Activated CD8-positive, alpha-beta memory T cell treated with anti-CD3 and anti-CD28 coated beads for 1 hour (primary cell): ENCODE measurements at regions not wholly inside any gene's neighbourhood (a gene's known extent, or its start where the extent isn't known, plus 50 kb on each side); places are given as distances from the start of the nearest gene placed in this dataset.
"Not testable (repeated sequence)": the region's sequence is repeated elsewhere in the genome, so short reads cannot be mapped to it uniquely, and the experiment has no call there.

Source experiments
- DNase-seq, 2 donors: peaks; one replicate each; pipeline ENCODE4 v3.0.0-alpha.2; 2020; ENCODE audit warnings: low read depth in 1 of 2; ENCODE audit errors: extremely low read depth in 1 of 2

DNA sequence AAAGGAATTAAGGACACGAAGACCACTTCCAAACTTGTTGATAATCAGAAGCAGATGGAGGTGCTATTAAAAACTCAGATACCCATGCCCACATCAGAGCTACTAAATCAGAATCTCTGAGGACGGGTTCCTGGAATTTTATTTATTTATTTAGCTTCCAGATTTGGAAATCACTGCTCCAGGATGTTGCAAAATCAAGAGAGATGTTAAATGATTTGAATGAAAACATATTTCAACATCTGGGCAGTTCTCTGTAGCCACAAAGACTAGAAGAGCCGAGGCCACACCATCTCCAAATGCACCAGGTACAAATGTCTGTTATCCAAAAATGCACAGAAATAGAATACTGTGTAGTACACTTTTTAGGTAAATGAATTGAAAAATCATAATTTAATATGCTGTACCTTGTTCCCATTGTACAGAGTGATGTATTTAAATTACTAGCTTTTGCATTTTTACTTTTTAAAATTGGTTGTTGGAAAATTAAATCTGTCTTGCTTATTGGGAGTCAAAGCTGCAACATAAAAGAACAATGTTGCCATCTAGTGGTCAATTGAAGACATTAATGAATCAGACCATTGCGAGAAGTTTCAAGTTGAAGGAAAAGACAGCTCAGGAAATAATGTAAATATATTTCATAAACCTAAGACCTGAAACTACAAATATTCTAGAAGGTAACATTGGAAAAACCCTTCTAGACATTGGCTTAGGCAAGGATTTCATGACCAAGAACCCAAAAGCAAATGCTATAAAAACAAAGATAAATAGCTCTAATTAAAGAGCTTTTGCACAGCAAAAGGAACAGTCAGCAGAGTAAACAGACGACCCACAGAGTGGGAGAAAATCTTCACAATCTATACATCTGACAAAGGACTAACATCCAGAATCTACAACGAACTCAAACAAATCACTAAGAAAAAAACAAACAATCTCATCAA lies 151.3 kb upstream of the TTC29 start:
- no peak for DNase-seq

DNA sequence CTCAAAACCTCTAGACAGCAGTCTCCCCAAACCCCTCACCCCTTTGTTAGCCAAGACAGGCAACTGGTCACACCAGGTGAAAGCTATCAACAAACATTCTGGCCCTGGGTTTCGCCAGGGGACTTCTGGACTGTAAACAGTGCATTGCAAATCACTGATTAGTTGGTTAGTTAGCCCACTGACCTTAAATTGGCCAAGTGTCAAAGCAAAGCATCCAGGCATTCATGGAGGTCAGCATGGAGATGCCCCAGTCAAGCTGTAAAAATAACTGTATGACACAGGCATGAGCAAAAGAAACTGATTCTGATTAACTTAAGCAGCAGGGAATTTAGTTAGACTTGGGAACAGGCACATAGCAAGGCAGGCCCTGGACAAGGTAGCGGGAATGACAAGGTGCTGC lies 156.0 kb upstream of the TTC29 start:
- DNase-seq: no peak

DNA sequence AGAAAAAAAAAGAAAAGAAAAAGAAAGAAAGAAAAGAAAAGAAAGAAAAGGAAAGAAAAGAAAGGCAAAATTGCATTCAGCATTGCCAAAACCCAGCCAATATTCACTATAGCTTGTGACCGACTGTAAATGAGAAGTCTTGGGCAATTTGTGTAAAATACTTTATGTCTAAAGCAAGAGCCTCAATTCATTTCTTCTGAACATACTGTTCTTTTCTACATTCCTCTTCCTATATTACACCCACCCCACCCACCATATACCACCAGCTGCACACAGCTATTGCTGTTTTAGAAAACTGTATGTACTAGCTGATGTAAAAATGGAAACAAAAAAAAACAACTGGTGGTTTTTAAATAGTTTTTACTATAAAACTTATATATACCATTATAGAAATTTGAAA lies 156.9 kb upstream of the TTC29 start:
- DNase-seq: no peak

DNA sequence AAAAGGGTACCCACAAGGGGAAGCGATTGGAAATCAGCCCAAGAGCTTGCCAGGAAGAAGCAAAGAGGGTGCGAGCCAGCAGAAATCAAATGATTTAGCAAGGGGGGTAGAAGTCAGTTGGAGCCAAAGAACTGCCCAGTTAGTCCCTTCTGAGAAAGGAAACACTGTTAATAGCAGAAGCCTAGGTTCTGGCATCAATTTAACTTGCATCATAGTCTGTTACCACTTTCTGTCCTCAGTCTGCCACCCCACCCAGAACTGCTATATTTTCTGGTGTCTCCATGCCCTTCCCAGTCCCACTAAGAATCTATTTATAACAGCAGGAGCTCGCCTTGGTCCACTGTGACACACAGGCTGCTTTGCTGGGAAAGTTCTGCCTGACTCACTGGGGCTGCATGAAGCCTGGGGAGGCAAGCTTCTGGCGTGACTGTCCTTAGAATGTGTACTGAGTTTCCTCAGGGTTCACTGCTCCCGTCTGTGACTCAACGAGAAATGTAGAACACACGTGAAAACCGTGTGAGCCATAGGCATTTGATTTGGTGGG lies 157.8 kb upstream of the TTC29 start:
- DNase-seq: no peak

DNA sequence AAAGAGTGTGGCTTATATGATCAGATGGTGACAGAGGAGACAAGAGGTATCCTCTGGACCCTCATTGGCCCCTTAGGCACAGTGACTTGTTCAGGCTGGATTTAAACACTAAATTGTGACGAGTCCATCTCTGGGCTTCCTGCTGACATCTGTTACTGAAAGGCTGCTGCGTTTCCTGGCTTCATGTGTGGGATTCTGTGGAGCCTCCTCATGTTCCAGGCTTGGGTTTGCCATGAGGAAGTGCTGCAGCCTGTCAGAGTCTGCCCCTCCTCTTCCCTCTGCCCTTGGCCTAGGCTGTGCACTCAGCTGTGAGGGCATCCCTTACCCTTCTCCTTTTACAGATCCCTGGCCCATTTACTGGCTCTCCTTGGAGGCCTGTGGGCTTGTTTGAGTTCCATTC lies 159.1 kb upstream of the TTC29 start:
- no peak for DNase-seq

DNA sequence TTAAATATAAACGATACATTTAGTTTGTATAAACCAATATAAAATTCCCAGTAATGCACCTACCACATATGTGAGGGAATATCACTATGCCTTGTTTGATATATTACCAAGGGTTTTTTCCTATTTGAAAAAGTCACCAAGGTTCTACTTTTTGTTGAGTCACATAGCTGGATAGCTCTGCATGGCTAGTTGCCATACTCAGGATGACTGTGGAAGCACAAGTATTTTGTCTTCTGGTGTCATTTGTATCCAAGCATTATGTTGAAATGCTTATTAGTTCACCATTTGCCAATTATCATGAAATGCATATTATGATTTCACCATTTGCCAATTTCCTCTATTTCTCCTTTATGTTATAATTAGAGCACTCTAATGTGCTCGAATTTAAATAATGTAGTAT lies 162.7 kb upstream of the TTC29 start:
- no peak for DNase-seq

DNA sequence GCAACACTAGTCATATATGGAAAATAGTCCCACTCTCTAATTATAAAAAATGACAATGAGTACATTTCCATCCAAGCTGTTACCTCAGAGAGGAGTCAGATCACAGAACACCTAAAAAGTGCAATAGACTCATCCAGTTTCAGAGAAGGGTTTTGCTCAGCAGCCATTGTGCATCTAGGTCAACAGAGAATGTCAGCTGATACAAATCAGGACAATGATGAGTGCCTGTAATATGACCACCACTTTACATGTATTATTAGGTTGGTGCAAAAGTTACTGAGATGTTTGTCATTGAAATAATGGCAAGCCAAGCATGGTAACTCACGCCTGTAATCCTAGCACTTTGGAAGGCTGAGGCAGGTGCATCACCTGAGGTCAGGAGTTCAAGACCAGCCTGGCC lies 164.1 kb upstream of the TTC29 start:
- DNase-seq: no peak

DNA sequence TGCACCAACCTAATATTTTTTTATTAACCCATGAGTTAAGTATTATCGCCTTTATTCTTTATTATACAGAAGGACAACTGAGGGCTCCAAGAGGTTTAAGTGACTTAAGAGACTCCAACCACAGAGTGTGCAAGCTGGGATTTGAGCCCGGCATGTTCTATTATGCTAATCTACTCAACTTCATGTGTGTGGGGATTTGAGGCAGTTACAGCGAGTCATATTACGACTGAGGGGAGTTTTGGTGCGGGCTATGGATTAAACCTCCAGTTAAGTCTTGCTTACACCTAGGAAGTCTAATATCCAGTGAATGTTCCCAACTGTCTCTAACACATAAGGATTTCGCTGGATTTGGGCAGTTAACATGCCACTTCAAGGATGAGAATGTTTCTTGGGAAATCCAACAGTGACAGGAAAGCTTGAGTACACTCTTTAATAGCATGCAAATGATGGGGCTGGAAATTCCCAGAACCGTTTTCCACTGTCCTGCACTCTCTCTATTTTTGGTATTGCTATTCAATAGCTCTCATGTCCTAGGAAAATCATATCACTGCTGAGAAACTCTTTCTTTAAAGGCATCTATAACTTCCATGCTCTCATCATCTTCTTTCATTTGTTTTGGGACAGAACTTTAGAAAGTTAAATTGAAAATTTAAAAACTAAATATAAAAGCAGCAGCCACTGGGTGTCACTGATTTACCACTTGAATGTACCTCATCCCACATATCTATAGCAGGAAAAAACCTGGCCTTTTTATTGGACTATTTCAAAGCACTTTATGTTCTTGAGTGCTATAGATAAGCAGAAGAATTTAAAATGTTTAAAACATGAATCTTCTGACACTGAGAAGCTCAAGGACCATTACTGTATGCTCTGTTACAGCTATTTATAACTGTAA lies 165.1 kb upstream of the TTC29 start:
- DNase-seq: no peak

DNA sequence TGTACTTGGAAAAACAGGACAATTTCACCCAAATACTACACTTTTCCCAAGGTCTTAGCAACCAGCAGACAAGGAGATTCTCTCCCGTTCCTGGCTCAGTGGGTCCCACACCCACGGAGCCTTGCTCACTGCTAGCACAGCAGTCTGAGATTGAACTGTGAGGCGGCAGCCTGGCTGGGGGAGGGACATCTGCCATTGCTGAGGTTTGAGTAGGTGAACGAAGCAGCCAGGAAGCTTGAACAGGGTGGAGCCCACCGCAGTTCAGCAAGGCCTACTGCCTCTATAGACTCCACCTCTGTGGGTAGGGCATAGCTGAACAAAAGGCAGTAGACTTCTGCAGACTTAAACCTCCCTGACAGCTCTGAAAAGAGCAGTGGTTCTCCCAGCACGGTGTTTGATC lies 166.5 kb upstream of the TTC29 start:
- DNase-seq: not testable (repeated sequence)

DNA sequence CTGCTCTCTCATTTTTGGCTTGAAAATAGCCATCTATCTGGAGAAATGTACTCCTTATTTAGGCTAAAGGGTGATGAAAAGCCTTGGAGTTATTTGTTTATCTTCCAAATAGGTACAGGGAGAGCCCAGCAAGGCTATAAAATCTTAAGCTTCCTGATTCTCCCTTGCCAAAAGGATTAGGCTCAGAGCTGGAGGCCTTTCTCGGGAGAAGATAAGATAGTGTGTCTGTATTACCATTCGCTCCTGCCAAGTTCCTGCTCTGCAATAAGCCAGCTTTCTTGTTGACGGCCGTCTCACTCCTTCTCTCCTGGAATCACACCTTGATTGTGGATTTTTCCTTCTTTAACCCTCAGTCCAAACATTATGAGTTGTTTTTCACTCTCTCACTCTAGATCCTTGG lies 171.8 kb upstream of the TTC29 start:
- no peak for DNase-seq

DNA sequence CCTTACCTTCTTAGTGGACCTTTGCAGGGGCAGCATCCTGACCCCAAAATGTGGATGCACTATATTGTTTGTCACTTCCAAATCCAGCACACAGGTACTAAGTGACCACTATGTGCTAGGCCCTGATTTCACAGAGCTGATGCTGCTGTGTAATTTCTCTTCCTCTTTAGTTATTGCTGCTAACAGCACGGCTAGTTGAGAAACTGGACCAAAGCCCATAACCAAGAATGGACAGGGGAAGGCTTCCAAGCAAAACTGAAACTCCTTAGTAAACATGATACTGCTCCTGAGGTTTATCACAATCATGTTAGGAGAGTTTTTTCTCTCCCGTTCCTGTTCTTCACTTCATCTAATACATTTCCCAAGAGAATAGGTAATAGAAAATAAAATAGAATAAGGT lies 172.9 kb upstream of the TTC29 start:
- DNase-seq: no peak

DNA sequence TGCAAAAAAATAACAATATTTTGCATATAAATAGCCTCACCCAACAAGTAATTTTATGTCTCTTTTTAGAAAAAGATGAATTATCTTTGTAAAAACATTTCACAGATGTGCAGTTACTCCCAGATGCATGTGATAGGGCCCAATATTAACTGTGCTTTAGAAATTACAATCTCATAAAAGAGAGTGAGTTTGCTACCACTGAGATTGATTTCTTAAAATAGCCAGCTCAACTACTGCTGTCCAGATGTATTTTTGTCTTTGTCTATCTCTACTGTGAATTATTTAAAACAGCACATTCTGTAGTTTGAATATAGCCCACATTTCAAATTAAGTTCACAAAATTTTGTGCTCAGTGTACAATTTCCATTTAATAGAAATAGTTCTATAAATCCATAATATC lies 177.0 kb upstream of the TTC29 start:
- no peak for DNase-seq

DNA sequence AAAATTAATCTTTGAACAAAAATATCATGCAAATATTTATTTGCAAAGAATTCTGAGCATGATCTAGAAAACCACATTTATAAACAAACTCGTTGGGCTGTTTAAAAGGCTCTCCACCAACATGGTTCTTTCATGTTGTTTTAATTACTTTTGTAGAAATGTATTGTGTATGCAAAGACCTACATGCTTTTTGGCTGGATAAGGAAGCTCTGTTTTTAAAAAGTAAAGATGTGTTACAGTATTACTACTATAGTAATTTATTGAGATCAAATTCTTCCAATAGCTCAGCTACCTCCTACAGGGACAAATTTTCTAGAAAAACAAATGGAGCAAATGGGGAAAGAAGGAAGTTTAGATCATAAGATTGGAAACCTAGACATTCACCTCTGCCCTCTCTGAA lies 177.5 kb upstream of the TTC29 start:
- DNase-seq: no peak

DNA sequence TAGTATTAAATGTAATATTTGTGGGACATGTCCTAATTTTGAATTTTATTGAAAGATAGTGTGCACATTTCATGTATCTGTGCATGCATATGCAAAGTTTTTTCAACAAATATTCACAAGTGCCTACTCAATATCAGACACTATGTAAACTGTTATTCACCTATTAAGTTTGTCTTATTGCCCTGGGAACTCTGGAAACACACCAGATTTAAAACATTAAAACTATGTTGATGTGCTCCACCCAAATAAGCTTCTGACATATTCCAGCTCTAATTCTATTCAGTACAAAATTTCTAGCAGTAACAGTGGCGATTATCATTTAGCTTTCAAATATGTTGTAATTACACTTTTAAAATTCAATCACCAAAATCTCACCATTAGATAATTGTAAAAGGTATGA lies 183.1 kb upstream of the TTC29 start:
- no peak for DNase-seq

DNA sequence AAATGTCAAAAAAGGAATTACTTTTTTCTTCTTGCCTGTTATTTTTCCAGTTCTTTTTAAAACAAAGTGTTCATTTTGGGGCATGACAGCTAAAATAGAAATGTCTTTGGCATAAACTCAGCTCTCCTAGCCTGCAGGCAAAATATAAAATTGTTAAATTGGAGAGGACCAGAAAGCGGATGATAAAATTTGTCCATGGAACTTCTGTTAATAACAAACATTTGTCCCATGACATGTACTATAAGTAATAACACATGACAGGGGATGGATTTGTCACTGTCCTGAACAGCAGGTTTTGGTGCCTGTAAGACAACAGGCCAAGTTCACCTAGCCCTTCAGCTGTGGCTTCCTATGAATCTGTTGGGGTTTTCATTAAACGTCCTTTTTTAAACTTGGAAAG lies 184.0 kb upstream of the TTC29 start:
- DNase-seq: no peak

DNA sequence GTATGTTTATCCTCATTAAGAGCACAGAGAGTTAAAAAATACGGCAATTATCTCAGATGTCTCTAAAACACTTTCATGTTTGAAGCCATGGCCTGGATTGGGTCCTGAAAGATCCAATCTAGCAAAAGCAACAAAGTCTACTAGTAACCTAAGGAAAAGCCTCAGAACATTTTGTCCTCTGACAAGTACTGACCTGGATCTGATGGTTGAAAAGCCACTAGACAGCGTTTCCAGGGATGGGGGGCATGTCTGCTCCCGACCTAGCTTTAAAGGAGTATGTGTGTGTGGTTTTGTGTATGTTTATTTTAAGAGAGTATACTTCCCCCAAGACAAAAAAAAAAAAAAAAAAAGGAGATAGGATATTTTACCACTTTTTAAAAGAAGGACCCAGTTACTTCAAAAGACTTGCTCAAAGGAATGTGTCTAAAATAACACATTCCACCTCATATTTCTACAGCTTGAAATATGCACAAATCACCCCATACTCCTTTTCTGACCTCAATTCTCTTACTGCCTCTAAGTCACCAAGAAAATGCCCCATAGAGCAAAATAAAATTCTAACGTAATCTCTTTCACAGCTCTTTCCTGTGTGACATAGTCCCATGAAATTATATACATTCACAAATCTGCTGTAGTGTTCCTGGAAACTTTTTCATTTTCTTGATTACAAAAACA lies 189.0 kb upstream of the TTC29 start:
- DNase-seq: no peak

DNA sequence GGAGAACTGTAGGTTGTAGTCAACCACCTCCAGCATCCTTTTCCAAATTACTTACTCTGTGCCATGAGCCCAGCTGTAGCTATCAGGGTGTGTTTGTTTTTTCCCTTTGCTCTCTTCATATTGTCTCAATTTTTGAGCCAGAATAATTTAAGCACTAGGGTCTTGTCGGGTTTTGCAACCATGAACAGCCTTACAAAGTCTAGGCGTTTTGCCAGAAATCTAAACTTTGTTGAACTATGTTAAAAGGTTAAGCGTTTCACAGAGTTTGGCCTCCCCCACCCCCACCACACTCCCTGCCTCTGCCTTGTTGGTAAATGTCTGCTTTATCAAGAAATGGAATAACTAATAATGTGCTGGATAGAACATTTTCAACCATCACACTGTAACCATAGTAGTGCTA lies 190.6 kb upstream of the TTC29 start:
- no peak for DNase-seq

DNA sequence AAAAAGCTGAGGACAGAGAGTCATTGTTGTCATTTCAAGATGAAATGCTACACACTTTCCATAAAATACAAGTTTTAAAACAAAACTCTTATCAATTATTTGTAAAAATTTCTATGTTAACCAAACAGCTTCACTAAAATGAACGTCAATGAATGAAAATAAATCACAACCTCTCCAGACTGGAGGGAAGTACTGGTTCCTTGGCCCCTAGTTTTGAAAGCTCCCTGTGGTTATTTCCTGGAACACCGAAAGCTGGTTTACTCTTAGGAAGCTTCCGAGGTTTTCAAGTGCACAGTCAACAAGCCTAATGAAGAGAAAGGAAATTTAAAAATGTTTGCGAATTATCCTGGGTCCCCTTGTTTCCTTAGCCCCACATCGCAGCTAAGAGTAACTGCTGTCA lies 191.1 kb upstream of the TTC29 start:
- no peak for DNase-seq

DNA sequence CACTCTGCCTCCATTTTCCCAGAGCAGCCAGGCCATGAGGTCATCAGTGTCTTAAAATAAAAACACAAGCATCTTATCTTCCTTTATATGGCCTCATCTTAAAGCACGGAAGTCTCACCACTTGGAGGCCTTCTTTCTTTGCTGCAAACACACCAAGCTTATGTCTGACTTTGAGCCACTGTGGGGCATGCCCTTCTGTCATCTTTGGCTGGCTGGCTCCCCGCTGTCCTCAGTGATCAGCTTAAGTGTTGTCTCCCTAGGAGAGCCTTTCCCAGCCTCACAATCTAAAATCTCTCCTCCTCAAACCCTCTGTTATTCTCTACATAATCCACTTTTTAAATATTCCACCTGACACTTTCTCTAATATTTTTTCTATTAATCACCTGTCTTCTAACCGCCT lies 191.6 kb upstream of the TTC29 start:
- no peak for DNase-seq

DNA sequence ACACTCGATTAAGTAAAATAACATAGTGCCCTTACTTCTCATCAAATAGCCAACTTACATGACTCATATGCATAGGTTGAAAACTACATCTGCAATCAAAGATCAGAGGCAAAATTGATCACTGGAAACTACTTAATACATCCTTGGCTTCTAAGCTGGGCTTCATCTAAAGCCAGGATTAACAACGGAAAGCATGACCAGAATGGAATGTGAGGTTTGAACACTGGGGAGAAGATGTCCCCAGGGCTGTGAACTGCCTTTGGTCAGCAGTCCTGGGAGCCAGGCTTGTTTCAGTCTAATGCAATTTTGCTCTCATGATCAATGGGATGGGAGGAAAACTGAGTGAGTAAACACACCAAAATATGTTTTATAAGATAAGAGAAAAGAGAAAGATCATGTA lies 192.5 kb upstream of the TTC29 start:
- DNase-seq: no peak
